T-helper 1 cell treated with Interleukin-12 subunit alpha and Interleukin-12 subunit beta and Interleukin-4 antibody, amounts not matched to agents 30 ng/mL and 1 ng/mL, for 36 hours (primary cell): ENCODE measurements at regions not wholly inside any gene's neighbourhood (a gene's known extent, or its start where the extent isn't known, plus 50 kb on each side); places are given as distances from the start of the nearest gene placed in this dataset.

Source experiments
- intact Hi-C: fragments of 100-400 bp; cut with micrococcal nuclease; formaldehyde crosslinking; loops from one replicate; pipeline ENCODE4 v1.15.1; 2024

DNA sequence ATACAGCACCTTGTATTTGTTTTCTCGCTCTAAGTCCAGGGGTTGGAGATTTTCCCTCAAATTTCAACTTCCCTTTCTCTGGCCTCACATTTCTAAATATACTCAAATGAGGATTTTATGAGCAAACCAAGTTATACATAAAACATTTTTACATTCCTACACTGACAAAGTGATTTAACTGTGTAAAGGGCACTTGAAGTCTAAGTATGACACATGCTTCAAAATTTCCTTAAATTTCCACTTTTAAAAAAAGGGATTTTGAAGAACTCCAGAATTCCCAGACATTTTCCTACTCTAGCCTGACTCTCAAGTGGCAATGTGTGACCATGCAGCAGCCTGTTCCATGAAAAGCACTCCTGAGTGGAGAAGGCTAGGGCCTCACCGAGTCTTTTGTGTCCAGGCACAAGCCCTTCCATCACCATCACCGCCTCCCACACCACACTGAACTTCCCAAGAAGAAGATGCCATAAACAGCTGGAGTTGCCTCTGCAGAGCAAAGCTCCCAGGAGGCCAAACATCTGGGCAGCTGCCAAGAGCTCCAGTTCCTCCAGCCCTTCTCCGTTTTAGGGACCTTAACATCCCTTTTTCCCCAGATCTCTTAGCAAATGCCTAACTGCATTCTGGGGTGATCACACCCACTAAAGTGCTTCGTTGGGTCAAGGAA is 68.9 kb downstream of the NCR2 start:
- intact Hi-C loops = no loop called here

DNA sequence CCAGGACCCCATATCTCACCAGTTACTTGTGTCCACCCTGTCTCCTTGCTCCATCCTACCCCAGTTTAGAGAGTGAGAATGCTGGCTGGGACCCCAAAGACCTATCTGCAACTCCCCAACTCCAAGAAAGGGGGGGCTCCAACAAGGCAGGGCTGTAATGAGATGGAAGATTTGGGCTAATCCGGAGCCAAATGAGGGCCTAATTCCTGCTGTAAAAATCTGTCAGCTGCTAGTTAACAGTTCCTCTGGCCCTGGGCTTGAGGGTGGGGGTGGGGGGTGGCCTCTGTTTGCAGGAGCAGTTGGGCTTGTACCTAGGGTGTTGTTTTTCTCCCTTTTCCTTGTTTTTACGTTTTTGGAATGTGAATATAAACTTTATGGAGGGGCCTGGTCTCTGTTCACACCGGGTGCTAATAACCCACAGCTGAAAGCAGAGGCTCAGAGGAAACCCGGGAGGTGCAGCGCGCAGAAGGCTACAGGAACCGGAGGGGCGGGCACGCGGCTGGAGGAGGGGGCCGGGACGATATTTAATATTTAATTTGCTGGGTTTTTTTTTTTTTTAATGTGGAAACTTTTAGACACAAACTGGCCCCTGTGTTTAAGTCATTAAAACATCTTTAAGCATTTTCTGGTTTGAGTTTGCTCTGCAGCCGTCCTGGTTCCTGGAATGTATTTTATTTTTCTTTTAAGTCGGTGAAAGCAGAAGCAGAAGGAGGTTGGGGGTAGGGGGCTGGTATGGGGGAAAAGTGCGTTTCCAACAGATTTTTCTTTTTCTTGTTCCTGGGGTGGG is 70.7 kb downstream of the NCR2 start:
- intact Hi-C loops = no loop called here

- intact Hi-C loops = no loop called here
Observed at GRCh38 chr6:41406728-41407489, 71.5 kb downstream of the NCR2 start.

GRCh38 chr6:41408576-41408975 is 73.2 kb downstream of the NCR2 start:
- intact Hi-C loops = no loop called here

GRCh38 chr6:41408982-41409381 is 73.6 kb downstream of the NCR2 start:
- intact Hi-C loops = no loop called here

DNA sequence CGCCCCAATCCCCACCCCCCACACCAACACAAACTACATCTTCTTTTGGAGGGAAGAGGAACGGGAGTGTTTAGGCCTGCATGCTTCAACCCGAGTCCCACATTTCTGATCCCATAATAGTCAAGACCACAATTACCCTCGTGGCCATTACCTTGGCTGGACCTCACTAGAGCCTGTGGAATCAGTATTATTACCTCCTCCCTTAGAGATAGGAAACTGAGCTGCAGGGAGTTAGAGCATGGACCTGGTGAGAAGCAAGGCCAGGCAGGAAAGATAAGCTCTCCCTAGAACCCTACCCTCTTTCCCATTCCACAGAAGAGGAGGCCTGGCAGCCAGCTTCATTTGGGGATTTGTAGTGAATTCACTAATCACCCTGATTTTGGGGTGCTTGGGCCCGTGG is 74.1 kb downstream of the NCR2 start:
- intact Hi-C loops = no loop called here

DNA sequence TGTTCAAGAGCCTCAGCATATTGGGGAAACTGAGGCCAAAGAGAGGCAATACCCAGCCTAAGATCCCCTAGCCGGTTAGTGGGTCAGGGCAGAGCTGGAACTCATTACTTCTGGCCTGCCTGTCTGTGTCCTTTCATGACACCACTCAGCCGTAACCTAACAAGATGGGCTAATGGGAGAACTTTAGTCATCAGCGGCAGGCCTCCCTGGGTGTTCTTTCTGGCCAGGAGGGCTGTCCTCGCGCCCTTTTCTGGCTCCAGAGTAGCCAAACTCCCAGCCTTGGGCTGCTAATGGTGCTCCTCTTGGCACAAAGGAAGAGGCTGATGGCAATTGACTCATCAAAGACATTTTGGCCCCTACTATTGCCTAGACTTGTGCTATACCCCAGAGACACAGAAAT is 76.6 kb downstream of the NCR2 start:
- intact Hi-C loops = no loop called here

- intact Hi-C loops = no loop called here
Observed at GRCh38 chr6:41413250-41413649, 77.8 kb downstream of the NCR2 start.

DNA sequence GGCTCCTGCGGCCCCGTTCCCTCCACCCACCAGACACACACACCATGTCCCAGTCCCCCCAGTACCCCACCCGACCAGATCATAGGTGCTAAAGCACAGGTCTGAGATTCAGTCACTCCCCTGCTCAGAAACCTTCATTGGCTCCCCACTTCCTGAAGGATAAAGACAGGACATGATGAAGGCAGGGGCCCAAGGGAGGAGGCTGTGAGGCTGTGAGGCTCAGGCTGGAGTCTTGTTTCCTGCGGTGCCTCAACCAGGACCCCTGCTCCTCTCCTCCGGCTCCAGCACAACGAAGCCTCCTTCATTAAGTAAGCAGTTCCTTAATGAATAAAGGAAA is 81.1 kb downstream of the NCR2 start:
- intact Hi-C loops = no loop called here

- intact Hi-C loops = no loop called here
Observed at GRCh38 chr6:41418741-41419140, 83.3 kb downstream of the NCR2 start.

DNA sequence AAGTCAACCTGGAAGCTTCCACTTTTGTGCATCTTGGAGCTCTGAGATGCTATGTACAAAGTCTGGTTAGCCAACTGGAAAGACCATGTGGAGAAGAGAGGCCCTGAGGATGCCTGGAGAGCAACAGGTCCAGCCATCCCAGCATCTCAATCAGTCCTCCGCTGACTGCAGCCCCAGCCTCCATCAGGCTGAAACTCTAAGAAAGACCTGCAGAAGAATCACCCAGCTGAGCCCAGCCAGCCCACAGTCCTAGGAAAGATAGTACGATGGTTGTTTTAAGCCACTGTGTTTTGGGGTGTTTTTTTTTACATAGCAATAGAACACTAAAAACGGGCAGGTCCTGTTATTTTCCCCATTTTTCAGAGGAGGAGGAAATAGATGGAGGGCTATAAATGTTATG is 84.0 kb downstream of the NCR2 start:
- intact Hi-C loops = no loop called here

GRCh38 chr6:41420186-41420585 is 84.8 kb downstream of the NCR2 start:
- intact Hi-C loops = no loop called here

GRCh38 chr6:41422161-41422560 is 86.8 kb downstream of the NCR2 start:
- intact Hi-C loops = no loop called here

- intact Hi-C loops = no loop called here
Observed at GRCh38 chr6:41423002-41423401, 87.6 kb downstream of the NCR2 start.

- intact Hi-C loops = loop anchor here (1.0 to 2.0 kb wide), 6 partner anchors 16 to 259 kb away; no protein-coding TSS in a partner anchor
Observed at GRCh38 chr6:41424370-41425058, 89.1 kb downstream of the NCR2 start.

GRCh38 chr6:41425511-41425910 is 90.1 kb downstream of the NCR2 start:
- intact Hi-C loops = loop anchor here (2.0 kb wide), 1 partner anchor 57 kb away; no protein-coding TSS in a partner anchor

- intact Hi-C loops = loop anchor here (1.0 kb wide), 1 partner anchor 120 kb away; the partner anchor contains the start of gene FOXP4
Observed at GRCh38 chr6:41426438-41426851, 91.0 kb downstream of the NCR2 start.

DNA sequence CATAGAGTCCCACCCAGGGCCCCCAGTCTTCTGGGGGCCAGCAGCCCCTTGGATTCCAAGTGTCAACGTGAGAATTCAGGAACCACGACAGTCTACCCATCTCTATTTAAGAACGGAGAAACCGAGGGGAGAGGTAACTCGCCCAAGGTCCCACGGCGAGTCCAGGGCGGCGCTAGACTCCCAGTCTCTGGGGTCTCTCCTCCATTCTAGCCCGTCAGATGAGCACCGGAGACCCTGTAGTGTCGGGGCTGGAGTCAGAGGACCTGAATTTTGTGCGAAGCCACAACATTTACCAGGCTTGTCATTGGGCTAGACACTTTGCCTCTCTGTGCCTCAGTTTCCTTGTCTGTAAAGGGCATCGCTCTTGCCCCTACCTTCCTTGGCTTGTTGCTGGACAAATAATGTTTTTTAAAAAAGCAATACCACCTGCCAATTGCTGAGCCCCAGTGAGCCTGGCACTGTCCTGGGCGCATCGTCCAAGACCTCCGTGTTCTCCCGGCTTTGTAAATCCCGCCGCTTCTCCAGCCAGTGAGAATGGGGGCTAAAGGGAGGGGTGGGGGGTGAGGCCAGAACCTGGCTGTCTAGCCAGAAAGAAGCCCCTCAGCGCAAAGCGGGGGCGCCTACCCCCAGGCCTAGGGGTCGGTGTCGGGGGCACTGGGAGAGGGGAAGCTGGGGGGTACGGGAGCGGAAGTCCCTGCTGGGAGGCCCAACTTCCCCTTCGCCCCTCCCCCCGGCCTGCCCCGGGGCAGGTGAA is 91.7 kb downstream of the NCR2 start:
- intact Hi-C loops = loop anchor here (1.0 kb wide), 1 partner anchor 119 kb away; the partner anchor contains the start of gene FOXP4

- intact Hi-C loops = no loop called here
Observed at GRCh38 chr6:41427642-41428335, 92.4 kb downstream of the NCR2 start.

DNA sequence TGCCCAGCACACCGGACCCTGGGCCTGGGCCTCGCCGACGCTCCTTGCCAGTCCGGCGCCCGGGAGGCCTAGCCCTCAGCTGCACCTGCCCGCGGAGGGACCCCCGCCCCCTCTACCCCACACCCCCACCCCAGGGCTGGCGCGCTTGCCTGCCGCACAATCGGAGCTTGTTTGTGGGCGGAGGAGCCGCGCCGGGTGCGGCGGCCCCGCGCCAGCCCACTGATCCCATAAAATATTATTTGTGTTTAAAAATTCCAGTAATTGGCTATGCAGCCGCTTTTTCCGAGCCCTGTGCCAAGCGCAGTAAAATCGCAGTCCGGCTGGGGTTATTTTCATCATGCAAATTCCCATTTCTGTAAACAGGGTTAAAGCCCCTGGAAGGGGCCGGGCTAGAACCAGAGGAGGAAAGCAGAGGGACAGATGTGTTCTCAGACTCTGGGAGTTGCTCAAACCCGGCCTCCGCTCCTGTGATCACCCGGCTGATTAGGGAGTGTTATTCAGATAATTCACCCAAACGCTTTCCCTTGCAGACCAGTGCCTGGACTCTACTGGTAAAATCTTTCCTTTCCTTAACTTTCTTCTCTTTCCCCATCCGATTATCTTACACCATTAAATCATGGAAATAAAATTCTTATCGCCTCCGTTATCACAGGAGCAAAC is 93.1 kb downstream of the NCR2 start:
- intact Hi-C loops = no loop called here
